ENCODE measurements at regions not wholly inside any gene's neighbourhood (a gene's known extent, or its start where the extent isn't known, plus 50 kb on each side); places are given as distances from the start of the nearest gene placed in this dataset.

GRCh38 chr5:74082512-74083055, 456.6 kb downstream of the ARHGEF28 start:
- H3K4me3 ChIP-seq (ENCODE audit: low read length), result no peak overlapping the region
- no peaks in the 10 kb centered on the region for H3K79me2 ChIP-seq (replicated peaks; ENCODE audit: insufficient read depth, low read length)
- no peaks in the 10 kb centered on the region for H3K9me2 ChIP-seq (ENCODE audit: insufficient read depth, low read length)
- no peaks in the 10 kb centered on the region for H3K36me3 ChIP-seq (ENCODE audit: insufficient read depth, low read length)
- H2AFZ ChIP-seq (ENCODE audit: low read depth, low read length), result no peak overlapping the region
- H3F3A ChIP-seq (ENCODE audit: insufficient read depth, low read length, poor library complexity, severe bottlenecking), result no peaks in the 10 kb centered on the region
- H3K9me3 ChIP-seq (ENCODE audit: low read length), result no peaks in the 10 kb centered on the region
- H3K27me3 ChIP-seq (ENCODE audit: insufficient read depth, low read depth, low read length), result no peaks in the 10 kb centered on the region
- H3K4me2 ChIP-seq (ENCODE audit: low read length), result no peak overlapping the region
- H3K9ac ChIP-seq (ENCODE audit: low read length), result no peak overlapping the region
- no peak for TF ChIP-seq POLR2AphosphoS5 (IDR thresholded peaks at IDR 0.05)
- TF ChIP-seq REST (IDR thresholded peaks at IDR 0.05; ENCODE audit: borderline replicate concordance), result no peak
- no peak for TF ChIP-seq RAD21 (conservative IDR thresholded peaks at IDR 0.05)
- no peak for TF ChIP-seq EZH2 (IDR thresholded peaks at IDR 0.05; ENCODE audit: borderline replicate concordance, insufficient read depth, low read length, poor library complexity, severe bottlenecking)
- TF ChIP-seq MXI1 (conservative IDR thresholded peaks at IDR 0.05; ENCODE audit: poor library complexity, severe bottlenecking), result no peak
- no peak for TF ChIP-seq TAF1 (IDR thresholded peaks at IDR 0.05; ENCODE audit: low read depth)
- TF ChIP-seq CTCF (IDR thresholded peaks at IDR 0.05; ENCODE audit: poor library complexity, severe bottlenecking), result no peak
- TF ChIP-seq SMC3 (conservative IDR thresholded peaks at IDR 0.05; ENCODE audit: poor library complexity), result no peak
- no peak for TF ChIP-seq EP300 (conservative IDR thresholded peaks at IDR 0.05; ENCODE audit: poor library complexity, severe bottlenecking)
- H3K27ac ChIP-seq (ENCODE audit: low read length), result no peak overlapping the region
- H4K20me1 ChIP-seq (ENCODE audit: insufficient read depth), result no peaks in the 10 kb centered on the region

- Histone ChIP-seq H3K36me3 (ENCODE audit: insufficient read depth, low read length) (no peaks in the 10 kb centered on the region), H3K9me2 (ENCODE audit: insufficient read depth, low read length) (no peaks in the 10 kb centered on the region), H3K79me2 (replicated peaks; ENCODE audit: insufficient read depth, low read length) (no peaks in the 10 kb centered on the region), H3K4me2 (ENCODE audit: low read length) (no peak overlapping the region), H2AFZ (ENCODE audit: low read depth, low read length) (no peak overlapping the region), H3K27ac (ENCODE audit: low read length) (no peak overlapping the region), H3K9me3 (ENCODE audit: low read length) (no peaks in the 10 kb centered on the region), H4K20me1 (ENCODE audit: insufficient read depth) (no peaks in the 10 kb centered on the region), H3K27me3 (ENCODE audit: insufficient read depth, low read depth, low read length) (no peaks in the 10 kb centered on the region), H3K4me3 (ENCODE audit: low read length) (no peak overlapping the region), H3F3A (ENCODE audit: insufficient read depth, low read length, poor library complexity, severe bottlenecking) (no peaks in the 10 kb centered on the region), H3K9ac (ENCODE audit: low read length) (no peak overlapping the region)
- TF ChIP-seq POLR2AphosphoS5 (IDR thresholded peaks at IDR 0.05) (no peak), MXI1 (conservative IDR thresholded peaks at IDR 0.05; ENCODE audit: poor library complexity, severe bottlenecking) (no peak), RAD21 (conservative IDR thresholded peaks at IDR 0.05) (no peak), EZH2 (IDR thresholded peaks at IDR 0.05; ENCODE audit: borderline replicate concordance, insufficient read depth, low read length, poor library complexity, severe bottlenecking) (no peak), EP300 (conservative IDR thresholded peaks at IDR 0.05; ENCODE audit: poor library complexity, severe bottlenecking) (no peak), TAF1 (IDR thresholded peaks at IDR 0.05; ENCODE audit: low read depth) (no peak), REST (IDR thresholded peaks at IDR 0.05; ENCODE audit: borderline replicate concordance) (no peak), CTCF (IDR thresholded peaks at IDR 0.05; ENCODE audit: poor library complexity, severe bottlenecking) (no peak), SMC3 (conservative IDR thresholded peaks at IDR 0.05; ENCODE audit: poor library complexity) (no peak)
Observed at GRCh38 chr5:74081126-74081525, 455.1 kb downstream of the ARHGEF28 start.
